Pancreas (tissue), 10 donors: ENCODE measurements at regions not wholly inside any gene's neighbourhood (a gene's known extent, or its start where the extent isn't known, plus 50 kb on each side); places are given as distances from the start of the nearest gene placed in this dataset.

ENCODE experiments used
- ATAC-seq, 4 donors: fragments of 200-7000 bp; cut with Tn5 transposase; one replicate each; pipeline versions ENCODE4 v1.8.0 to v1.9.1; 2020; ENCODE audit warnings: mild to moderate bottlenecking in 4 of 4, moderate library complexity in 4 of 4
- DNase-seq, 6 donors: peaks; one replicate each; pipeline ENCODE4 v3.0.0-alpha.2; 2020
- FAIRE-seq: peaks from 2 replicates; lab custom pipeline; 2012; peaks lifted over from hg19 to GRCh38; lab: Jason Lieb, UNC
- H3K27ac ChIP-seq, 4 donors: fragments of 200-600 bp; sonication (generic); 1 replicate in 3 of 4; 2 replicates in 1 of 4; pipeline versions ENCODE4 v1.5.0 to v1.8.0; 2020
- H3K27me3 ChIP-seq, 4 donors: fragments of 200-600 bp; one replicate each; pipeline ENCODE4 v1.8.0; 2021
- H3K36me3 ChIP-seq, 3 donors: fragments of 200-600 bp; sonication (generic) in 1 of 3; one replicate each; pipeline versions ENCODE4 v1.5.0 to v1.8.0; 2020 to 2021
- H3K4me1 ChIP-seq, 3 donors: fragments of 200-600 bp; one replicate each; pipeline ENCODE4 v1.8.0; 2021
- H3K4me3 ChIP-seq, 4 donors: fragments of 200-600 bp; sonication (generic) in 2 of 4; one replicate each; pipeline versions ENCODE4 v1.5.0 to v1.8.0; 2020 to 2021
- H3K9me3 ChIP-seq, 4 donors: fragments of 200-600 bp; one replicate each; pipeline ENCODE4 v1.8.0; 2021
- CTCF ChIP-seq, 4 donors: fragments of 200-600 bp; sonication (generic) in 3 of 4; IDR thresholded peaks; one replicate each; pipeline versions ENCODE4 v1.5.0 to v1.8.0; 2021; ENCODE audit warnings: antibody characterized with exemption in 4 of 4
- WGBS, 2 donors: extraction: QIAGEN DNeasy Blood & Tissue Kit; methylation state at CpG; one replicate each; pipeline ENCODE4 v1.1.7; 2013; 5-methylcytosine and 5-hydroxymethylcytosine counted together
- intact Hi-C, 3 donors: fragments of 100-400 bp; cut with DNase I; formaldehyde crosslinking; loops; one replicate each; pipeline versions ENCODE4 v1.11.1 to v1.14.2; 2022
- donor health status: healthy with polysubstance abuse.
- donor health status: DM: no; HTN: no; CAD: no; lungs with moderate emphysema.
- donor health status: DM: no; HTN: no; CAD: no.
- donor health status: control.
- donor health status: control.
- donor health status: Bipolar disorder and iron deficiency.
- donor health status: DM: yes; HTN: yes; CAD: no.
- donor health status: DM: no; HTN: no; CAD: no.
- donor health status: DM: no; HTN: no; CAD: no.
- donor health status: DM: yes; HTN: yes; CAD: no.

- TF ChIP-seq CTCF (IDR thresholded peaks at IDR 0.05) = no peak
- 15 to 20% methylated on average over 2 of the region's 2 CpGs for WGBS, 2 donors
- FAIRE-seq (no peak), DNase-seq (no peak), ATAC-seq (no peak)
- intact Hi-C loops = no loop called here
- Histone ChIP-seq H3K36me3 (no peaks in the 10 kb centered on the region), H3K27me3 (no peaks in the 10 kb centered on the region), H3K4me3 (no peak overlapping the region), H3K9me3 (no peaks in the 10 kb centered on the region), H3K27ac (no peak overlapping the region), H3K4me1 (no peaks in the 10 kb centered on the region)
Observed at GRCh38 chr11:90326647-90327046, 103.8 kb upstream of the CHORDC1 start.

- no peak for TF ChIP-seq CTCF (IDR thresholded peaks at IDR 0.05)
- WGBS, 2 donors = 50 to 61% methylated on average over 5 of the region's 5 CpGs
- Histone ChIP-seq H3K27ac (no peak overlapping the region), H3K27me3 (no peaks in the 10 kb centered on the region), H3K9me3 (no peaks in the 10 kb centered on the region), H3K4me1 (no peaks in the 10 kb centered on the region), H3K36me3 (no peaks in the 10 kb centered on the region), H3K4me3 (no peak overlapping the region)
- ATAC-seq (no peak), FAIRE-seq (no peak), DNase-seq (no peak)
- intact Hi-C loops = no loop called here
Observed at GRCh38 chr11:90323289-90323688, 100.4 kb upstream of the CHORDC1 start.

GRCh38 chr11:90321018-90321417, 98.2 kb upstream of the CHORDC1 start:
- TF ChIP-seq CTCF (IDR thresholded peaks at IDR 0.05) = no peak
- Histone ChIP-seq H3K27ac (no peak overlapping the region), H3K27me3 (no peaks in the 10 kb centered on the region), H3K36me3 (no peaks in the 10 kb centered on the region), H3K4me3 (no peak overlapping the region), H3K9me3 (no peaks in the 10 kb centered on the region), H3K4me1 (no peaks in the 10 kb centered on the region)
- FAIRE-seq = no peak
- no peak for ATAC-seq
- DNase-seq = no peak
- intact Hi-C loops = no loop called here

GRCh38 chr11:90318651-90319050, 95.8 kb upstream of the CHORDC1 start:
- ATAC-seq (no peak), DNase-seq (no peak), FAIRE-seq (no peak)
- H3K36me3 ChIP-seq = no peaks in the 10 kb centered on the region
- H3K27me3 ChIP-seq = no peaks in the 10 kb centered on the region
- no peaks in the 10 kb centered on the region for H3K9me3 ChIP-seq
- H3K4me3 ChIP-seq = no peak overlapping the region
- H3K27ac ChIP-seq = no peak overlapping the region
- H3K4me1 ChIP-seq = no peaks in the 10 kb centered on the region
- 63 to 72% methylated on average over 3 of the region's 3 CpGs for WGBS, 2 donors
- intact Hi-C loops = no loop called here
- TF ChIP-seq CTCF (IDR thresholded peaks at IDR 0.05) = no peak

GRCh38 chr11:90310210-90310609, 87.4 kb upstream of the CHORDC1 start:
- no peak for TF ChIP-seq CTCF (IDR thresholded peaks at IDR 0.05)
- Histone ChIP-seq H3K4me3 (no peak overlapping the region), H3K36me3 (no peaks in the 10 kb centered on the region), H3K9me3 (no peaks in the 10 kb centered on the region), H3K4me1 (no peaks in the 10 kb centered on the region), H3K27me3 (peaks cover 0 to 3% (median 0%) of the 10 kb centered on the region in 4 donors), H3K27ac (no peak overlapping the region)
- WGBS, 2 donors = 31 to 61% methylated on average over 1 of the region's 1 CpG
- DNase-seq (no peak), ATAC-seq (no peak), FAIRE-seq (no peak)
- intact Hi-C loops = no loop called here
